WTC11 (cell line): ENCODE measurements at regions not wholly inside any gene's neighbourhood (a gene's known extent, or its start where the extent isn't known, plus 50 kb on each side); places are given as distances from the start of the nearest gene placed in this dataset.

Experiments
- ATAC-seq: fragments of 200-7000 bp; cut with Tn5 transposase; 2 replicates; pipeline ENCODE4 v1.10.0; 2021; ENCODE audit warnings: mild to moderate bottlenecking, moderate library complexity
- CTCF ChIA-PET: fragments of 300-600 bp; sonication (Branson Sonifier 250); formaldehyde crosslinking; loops from one replicate; lab custom pipeline; 2021; ENCODE audit warnings: antibody characterized with exemption; lab: Charles Lee
- POLR2A ChIA-PET: fragments of 350-600 bp; sonication (Branson Sonifier 250); formaldehyde crosslinking; loops from one replicate; lab custom pipeline; 2021; ENCODE audit warnings: antibody characterized with exemption; lab: Charles Lee
- DNase-seq: peaks from one replicate; pipeline ENCODE4 v3.0.0; 2021; ENCODE audit warnings: low spot score
- H3K27ac Mint-ChIP-seq: 2 replicates; pipeline ENCODE4 v1.8.0; 2021; ENCODE audit warnings: mixed read lengths
- H3K27me3 Mint-ChIP-seq: 2 replicates; pipeline ENCODE4 v1.8.0; 2021; ENCODE audit warnings: low read depth, mild to moderate bottlenecking, moderate library complexity, mixed read lengths
- H3K36me3 Mint-ChIP-seq: 2 replicates; pipeline ENCODE4 v1.8.0; 2021; ENCODE audit warnings: mixed read lengths
- H3K4me1 Mint-ChIP-seq: 2 replicates; pipeline ENCODE4 v1.8.0; 2022; ENCODE audit warnings: mixed read lengths
- H3K4me3 Mint-ChIP-seq: 2 replicates; pipeline ENCODE4 v1.8.0; 2021; ENCODE audit warnings: mild to moderate bottlenecking, moderate library complexity, mixed read lengths
- H3K9me3 Mint-ChIP-seq: 2 replicates; pipeline ENCODE4 v1.8.0; 2021; ENCODE audit warnings: mixed read lengths
- HMGA2 ChIP-seq: fragments of 250-450 bp; sonication (Bioruptor Pico); IDR thresholded peaks from 2 replicates; pipeline ENCODE4 v1.4.0; 2021; ENCODE audit warnings: mild to moderate bottlenecking, moderate library complexity
- JAZF1 ChIP-seq: fragments of 250-450 bp; sonication (Bioruptor Pico); IDR thresholded peaks from 2 replicates; pipeline ENCODE4 v1.9.0; 2021; ENCODE audit warnings: moderate library complexity, mild to moderate bottlenecking, inconsistent platforms
- MXD4 ChIP-seq: fragments of 250-450 bp; sonication (Bioruptor Pico); IDR thresholded peaks from 2 replicates; pipeline ENCODE4 v1.8.0; 2021; ENCODE audit warnings: mild to moderate bottlenecking, moderate library complexity, borderline replicate concordance
- RELA ChIP-seq: sonication (generic); formaldehyde crosslinking; IDR thresholded peaks from 2 replicates; pipeline ENCODE4 v1.8.1; 2022; ENCODE audit warnings: missing genetic modification reagents, mild to moderate bottlenecking, borderline replicate concordance
- TEAD4 ChIP-seq: sonication (generic); formaldehyde crosslinking; IDR thresholded peaks from 2 replicates; pipeline ENCODE4 v1.8.0; 2022; ENCODE audit warnings: mild to moderate bottlenecking, missing genetic modification reagents
- ZNF263 ChIP-seq: sonication (generic); formaldehyde crosslinking; IDR thresholded peaks from 2 replicates; pipeline ENCODE4 v1.8.1; 2022; ENCODE audit warnings: low read depth, mild to moderate bottlenecking, moderate library complexity, missing genetic modification reagents
- ZNF317 ChIP-seq: sonication (generic); formaldehyde crosslinking; IDR thresholded peaks from 2 replicates; pipeline ENCODE4 v1.8.1; 2023; ENCODE audit warnings: low read depth, mild to moderate bottlenecking, moderate library complexity, missing genetic modification reagents, borderline replicate concordance
- ZNF423 ChIP-seq: fragments of 250-450 bp; sonication (Bioruptor Pico); IDR thresholded peaks from 2 replicates; pipeline ENCODE4 v2.1.2; 2022; ENCODE audit warnings: mild to moderate bottlenecking, moderate library complexity
- ZNF671 ChIP-seq: fragments of 250-450 bp; sonication (Bioruptor Pico); IDR thresholded peaks from 2 replicates; pipeline ENCODE4 v1.8.0; 2021; ENCODE audit warnings: mild to moderate bottlenecking
- TF ChIP-seq, protein P1 (sequence below): sonication (generic); formaldehyde crosslinking; IDR thresholded peaks from 2 replicates; pipeline ENCODE4 v1.8.1; 2022; ENCODE audit warnings: missing genetic modification reagents, borderline replicate concordance
- TF ChIP-seq, protein P2 (sequence below): sonication (generic); formaldehyde crosslinking; conservative IDR thresholded peaks from 2 replicates; pipeline ENCODE4 v1.8.1; 2022; ENCODE audit warnings: mild to moderate bottlenecking, missing genetic modification reagents
- TF ChIP-seq, protein P3 (sequence below): sonication (generic); formaldehyde crosslinking; IDR thresholded peaks from 2 replicates; pipeline ENCODE4 v1.8.0; 2022; ENCODE audit warnings: mild to moderate bottlenecking, missing genetic modification reagents
- TF ChIP-seq, protein P4 (sequence below): fragments of 250-450 bp; sonication (Bioruptor Pico); IDR thresholded peaks from 2 replicates; pipeline ENCODE4 v2.1.2; 2022; ENCODE audit warnings: mild to moderate bottlenecking, moderate library complexity
- TF ChIP-seq, protein P5 (sequence below): fragments of 200-600 bp; IDR thresholded peaks from 2 replicates; pipeline ENCODE4 v1.8.0; 2022; ENCODE audit warnings: antibody characterized with exemption
- TF ChIP-seq, protein P6 (sequence below): sonication (generic); formaldehyde crosslinking; conservative IDR thresholded peaks from 2 replicates; pipeline ENCODE4 v1.8.1; 2023; ENCODE audit warnings: mild to moderate bottlenecking, low read depth, missing genetic modification reagents, moderate library complexity
- TF ChIP-seq, protein P7 (sequence below): sonication (generic); formaldehyde crosslinking; IDR thresholded peaks from 2 replicates; pipeline ENCODE4 v1.8.1; 2023; ENCODE audit warnings: mild to moderate bottlenecking, missing genetic modification reagents, borderline replicate concordance
- TF ChIP-seq, protein P8 (sequence below): fragments of 250-450 bp; sonication (Bioruptor Pico); IDR thresholded peaks from 2 replicates; pipeline ENCODE4 v1.9.0; 2021; ENCODE audit warnings: mild to moderate bottlenecking

DNA sequence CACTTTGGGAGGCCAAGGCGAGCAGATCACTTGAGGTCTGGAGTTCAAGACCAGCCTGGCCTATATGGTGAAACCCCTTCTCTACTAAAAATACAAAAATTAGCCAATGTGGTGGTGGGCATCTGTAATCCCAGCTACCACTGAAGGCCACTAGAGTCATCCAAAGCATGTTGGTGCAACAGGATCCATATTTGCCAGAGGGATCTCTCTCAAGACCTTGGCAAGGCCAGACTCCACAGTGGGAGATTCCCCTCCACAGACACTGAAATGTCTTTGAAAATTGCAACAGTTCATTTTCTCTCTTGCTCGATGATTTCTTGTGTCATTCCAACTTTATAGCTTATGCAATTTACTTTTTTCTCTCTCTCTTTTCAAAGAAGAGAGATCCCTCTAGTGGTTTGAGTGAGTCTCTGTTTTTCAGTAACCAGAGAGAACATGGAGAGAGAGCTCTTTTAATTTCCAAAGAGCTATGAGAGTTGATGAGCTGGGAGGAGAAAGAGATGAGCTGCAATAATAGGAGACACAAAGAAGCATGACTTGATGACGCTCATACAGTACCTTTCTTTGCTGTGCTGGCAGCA, 176.8 kb upstream of the USP25 start (continued):
- TF ChIP-seq, protein P1, sequence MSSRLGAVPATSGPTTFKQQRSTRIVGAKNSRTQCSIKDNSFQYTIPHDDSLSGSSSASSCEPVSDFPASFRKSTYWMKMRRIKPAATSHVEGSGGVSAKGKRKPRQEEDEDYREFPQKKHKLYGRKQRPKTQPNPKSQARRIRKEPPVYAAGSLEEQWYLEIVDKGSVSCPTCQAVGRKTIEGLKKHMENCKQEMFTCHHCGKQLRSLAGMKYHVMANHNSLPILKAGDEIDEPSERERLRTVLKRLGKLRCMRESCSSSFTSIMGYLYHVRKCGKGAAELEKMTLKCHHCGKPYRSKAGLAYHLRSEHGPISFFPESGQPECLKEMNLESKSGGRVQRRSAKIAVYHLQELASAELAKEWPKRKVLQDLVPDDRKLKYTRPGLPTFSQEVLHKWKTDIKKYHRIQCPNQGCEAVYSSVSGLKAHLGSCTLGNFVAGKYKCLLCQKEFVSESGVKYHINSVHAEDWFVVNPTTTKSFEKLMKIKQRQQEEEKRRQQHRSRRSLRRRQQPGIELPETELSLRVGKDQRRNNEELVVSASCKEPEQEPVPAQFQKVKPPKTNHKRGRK = no peak
- TF ChIP-seq, protein P2, sequence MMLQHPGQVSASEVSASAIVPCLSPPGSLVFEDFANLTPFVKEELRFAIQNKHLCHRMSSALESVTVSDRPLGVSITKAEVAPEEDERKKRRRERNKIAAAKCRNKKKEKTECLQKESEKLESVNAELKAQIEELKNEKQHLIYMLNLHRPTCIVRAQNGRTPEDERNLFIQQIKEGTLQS = no peak
- TF ChIP-seq MXD4 (CRISPR knock-in tag) = no peak

DNA sequence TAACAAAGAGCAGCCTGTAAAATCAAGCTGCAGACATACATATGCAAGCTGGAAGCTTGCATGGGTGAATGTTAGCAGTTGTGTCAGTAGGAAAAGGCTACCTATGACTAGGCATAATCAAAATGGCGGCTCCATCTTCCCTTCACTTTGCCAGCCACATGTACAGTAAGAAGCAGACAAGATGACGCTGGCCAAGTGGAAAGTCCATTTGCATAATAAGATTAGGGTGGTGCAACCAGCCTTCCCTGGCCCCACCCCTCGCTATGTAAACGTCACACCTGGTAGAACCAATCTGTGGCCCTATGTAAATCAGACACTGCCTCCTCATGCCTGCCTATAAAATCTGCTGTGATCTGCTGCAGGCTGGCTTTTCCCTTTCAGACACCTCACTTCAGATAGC, 171.9 kb upstream of the USP25 start:
- POLR2A ChIA-PET = no interaction called here
- CTCF ChIA-PET = no interaction called here
- peaks cover 33% of the 10 kb centered on the region for H3K4me1 Mint-ChIP-seq
- no peak for ATAC-seq
- H3K27me3 Mint-ChIP-seq = peaks cover 27% of the 10 kb centered on the region
- H3K27ac Mint-ChIP-seq = no peak overlapping the region
- no peak for DNase-seq
- H3K4me3 Mint-ChIP-seq = no peak overlapping the region
- peaks cover 24% of the 10 kb centered on the region for H3K36me3 Mint-ChIP-seq
- TF ChIP-seq, protein P3, sequence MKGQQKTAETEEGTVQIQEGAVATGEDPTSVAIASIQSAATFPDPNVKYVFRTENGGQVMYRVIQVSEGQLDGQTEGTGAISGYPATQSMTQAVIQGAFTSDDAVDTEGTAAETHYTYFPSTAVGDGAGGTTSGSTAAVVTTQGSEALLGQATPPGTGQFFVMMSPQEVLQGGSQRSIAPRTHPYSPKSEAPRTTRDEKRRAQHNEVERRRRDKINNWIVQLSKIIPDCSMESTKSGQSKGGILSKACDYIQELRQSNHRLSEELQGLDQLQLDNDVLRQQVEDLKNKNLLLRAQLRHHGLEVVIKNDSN = no peak
- peaks cover 25% of the 10 kb centered on the region for H3K9me3 Mint-ChIP-seq

DNA sequence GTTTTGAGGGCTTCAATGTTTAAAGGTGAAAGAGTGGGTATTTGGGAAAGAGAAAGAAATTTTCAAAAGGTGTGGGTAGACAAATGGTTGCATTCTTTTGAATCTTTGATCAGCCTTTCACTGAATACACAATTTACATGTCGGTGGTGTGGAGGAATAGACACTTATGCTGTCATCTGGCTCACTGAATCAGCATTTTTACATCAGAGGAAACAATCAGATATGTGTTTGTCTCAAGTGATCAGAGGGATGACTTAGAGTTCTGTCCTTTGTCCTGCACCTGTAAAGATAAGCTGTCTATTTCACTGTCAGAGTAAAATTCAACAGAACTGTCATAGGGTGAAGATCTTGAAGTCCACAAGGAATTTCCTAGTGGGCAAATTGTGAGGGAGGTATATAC, 170.9 kb upstream of the USP25 start:
- Mint-ChIP-seq H3K27me3 (peaks cover 34% of the 10 kb centered on the region), H3K27ac (no peak overlapping the region), H3K4me1 (peaks cover 28% of the 10 kb centered on the region), H3K4me3 (no peak overlapping the region), H3K36me3 (peaks cover 24% of the 10 kb centered on the region), H3K9me3 (peaks cover 25% of the 10 kb centered on the region)
- DNase-seq (no peak), ATAC-seq (no peak)
- ChIA-PET POLR2A (no interaction called here), CTCF (interaction anchor here (1.1 kb wide), 1 partner anchor 76 kb away, joined by 3 read pairs; no protein-coding TSS in a partner anchor)
- TF ChIP-seq, protein P4, sequence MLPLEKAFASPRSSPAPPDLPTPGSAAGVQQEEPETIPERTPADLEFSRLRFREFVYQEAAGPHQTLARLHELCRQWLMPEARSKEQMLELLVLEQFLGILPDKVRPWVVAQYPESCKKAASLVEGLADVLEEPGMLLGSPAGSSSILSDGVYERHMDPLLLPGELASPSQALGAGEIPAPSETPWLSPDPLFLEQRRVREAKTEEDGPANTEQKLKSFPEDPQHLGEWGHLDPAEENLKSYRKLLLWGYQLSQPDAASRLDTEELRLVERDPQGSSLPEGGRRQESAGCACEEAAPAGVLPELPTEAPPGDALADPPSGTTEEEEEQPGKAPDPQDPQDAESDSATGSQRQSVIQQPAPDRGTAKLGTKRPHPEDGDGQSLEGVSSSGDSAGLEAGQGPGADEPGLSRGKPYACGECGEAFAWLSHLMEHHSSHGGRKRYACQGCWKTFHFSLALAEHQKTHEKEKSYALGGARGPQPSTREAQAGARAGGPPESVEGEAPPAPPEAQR = no peak
- TF ChIP-seq, protein P5, sequence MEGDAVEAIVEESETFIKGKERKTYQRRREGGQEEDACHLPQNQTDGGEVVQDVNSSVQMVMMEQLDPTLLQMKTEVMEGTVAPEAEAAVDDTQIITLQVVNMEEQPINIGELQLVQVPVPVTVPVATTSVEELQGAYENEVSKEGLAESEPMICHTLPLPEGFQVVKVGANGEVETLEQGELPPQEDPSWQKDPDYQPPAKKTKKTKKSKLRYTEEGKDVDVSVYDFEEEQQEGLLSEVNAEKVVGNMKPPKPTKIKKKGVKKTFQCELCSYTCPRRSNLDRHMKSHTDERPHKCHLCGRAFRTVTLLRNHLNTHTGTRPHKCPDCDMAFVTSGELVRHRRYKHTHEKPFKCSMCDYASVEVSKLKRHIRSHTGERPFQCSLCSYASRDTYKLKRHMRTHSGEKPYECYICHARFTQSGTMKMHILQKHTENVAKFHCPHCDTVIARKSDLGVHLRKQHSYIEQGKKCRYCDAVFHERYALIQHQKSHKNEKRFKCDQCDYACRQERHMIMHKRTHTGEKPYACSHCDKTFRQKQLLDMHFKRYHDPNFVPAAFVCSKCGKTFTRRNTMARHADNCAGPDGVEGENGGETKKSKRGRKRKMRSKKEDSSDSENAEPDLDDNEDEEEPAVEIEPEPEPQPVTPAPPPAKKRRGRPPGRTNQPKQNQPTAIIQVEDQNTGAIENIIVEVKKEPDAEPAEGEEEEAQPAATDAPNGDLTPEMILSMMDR = no peak
- TF ChIP-seq TEAD4 (CRISPR knock-in tag) = no peak
- TF ChIP-seq, protein P3 = no peak
- TF ChIP-seq, protein P6, sequence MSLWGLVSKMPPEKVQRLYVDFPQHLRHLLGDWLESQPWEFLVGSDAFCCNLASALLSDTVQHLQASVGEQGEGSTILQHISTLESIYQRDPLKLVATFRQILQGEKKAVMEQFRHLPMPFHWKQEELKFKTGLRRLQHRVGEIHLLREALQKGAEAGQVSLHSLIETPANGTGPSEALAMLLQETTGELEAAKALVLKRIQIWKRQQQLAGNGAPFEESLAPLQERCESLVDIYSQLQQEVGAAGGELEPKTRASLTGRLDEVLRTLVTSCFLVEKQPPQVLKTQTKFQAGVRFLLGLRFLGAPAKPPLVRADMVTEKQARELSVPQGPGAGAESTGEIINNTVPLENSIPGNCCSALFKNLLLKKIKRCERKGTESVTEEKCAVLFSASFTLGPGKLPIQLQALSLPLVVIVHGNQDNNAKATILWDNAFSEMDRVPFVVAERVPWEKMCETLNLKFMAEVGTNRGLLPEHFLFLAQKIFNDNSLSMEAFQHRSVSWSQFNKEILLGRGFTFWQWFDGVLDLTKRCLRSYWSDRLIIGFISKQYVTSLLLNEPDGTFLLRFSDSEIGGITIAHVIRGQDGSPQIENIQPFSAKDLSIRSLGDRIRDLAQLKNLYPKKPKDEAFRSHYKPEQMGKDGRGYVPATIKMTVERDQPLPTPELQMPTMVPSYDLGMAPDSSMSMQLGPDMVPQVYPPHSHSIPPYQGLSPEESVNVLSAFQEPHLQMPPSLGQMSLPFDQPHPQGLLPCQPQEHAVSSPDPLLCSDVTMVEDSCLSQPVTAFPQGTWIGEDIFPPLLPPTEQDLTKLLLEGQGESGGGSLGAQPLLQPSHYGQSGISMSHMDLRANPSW = no peak
- TF ChIP-seq ZNF317 = no peak
- no peak for TF ChIP-seq HMGA2 (CRISPR knock-in tag)
- no peak for TF ChIP-seq ZNF263 (CRISPR knock-in tag)
- TF ChIP-seq JAZF1 (CRISPR knock-in tag) = no peak
- TF ChIP-seq, protein P7, sequence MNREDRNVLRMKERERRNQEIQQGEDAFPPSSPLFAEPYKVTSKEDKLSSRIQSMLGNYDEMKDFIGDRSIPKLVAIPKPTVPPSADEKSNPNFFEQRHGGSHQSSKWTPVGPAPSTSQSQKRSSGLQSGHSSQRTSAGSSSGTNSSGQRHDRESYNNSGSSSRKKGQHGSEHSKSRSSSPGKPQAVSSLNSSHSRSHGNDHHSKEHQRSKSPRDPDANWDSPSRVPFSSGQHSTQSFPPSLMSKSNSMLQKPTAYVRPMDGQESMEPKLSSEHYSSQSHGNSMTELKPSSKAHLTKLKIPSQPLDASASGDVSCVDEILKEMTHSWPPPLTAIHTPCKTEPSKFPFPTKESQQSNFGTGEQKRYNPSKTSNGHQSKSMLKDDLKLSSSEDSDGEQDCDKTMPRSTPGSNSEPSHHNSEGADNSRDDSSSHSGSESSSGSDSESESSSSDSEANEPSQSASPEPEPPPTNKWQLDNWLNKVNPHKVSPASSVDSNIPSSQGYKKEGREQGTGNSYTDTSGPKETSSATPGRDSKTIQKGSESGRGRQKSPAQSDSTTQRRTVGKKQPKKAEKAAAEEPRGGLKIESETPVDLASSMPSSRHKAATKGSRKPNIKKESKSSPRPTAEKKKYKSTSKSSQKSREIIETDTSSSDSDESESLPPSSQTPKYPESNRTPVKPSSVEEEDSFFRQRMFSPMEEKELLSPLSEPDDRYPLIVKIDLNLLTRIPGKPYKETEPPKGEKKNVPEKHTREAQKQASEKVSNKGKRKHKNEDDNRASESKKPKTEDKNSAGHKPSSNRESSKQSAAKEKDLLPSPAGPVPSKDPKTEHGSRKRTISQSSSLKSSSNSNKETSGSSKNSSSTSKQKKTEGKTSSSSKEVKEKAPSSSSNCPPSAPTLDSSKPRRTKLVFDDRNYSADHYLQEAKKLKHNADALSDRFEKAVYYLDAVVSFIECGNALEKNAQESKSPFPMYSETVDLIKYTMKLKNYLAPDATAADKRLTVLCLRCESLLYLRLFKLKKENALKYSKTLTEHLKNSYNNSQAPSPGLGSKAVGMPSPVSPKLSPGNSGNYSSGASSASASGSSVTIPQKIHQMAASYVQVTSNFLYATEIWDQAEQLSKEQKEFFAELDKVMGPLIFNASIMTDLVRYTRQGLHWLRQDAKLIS (CRISPR knock-in tag) = no peak
- TF ChIP-seq, protein P8, sequence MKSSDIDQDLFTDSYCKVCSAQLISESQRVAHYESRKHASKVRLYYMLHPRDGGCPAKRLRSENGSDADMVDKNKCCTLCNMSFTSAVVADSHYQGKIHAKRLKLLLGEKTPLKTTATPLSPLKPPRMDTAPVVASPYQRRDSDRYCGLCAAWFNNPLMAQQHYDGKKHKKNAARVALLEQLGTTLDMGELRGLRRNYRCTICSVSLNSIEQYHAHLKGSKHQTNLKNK (CRISPR knock-in tag) = no peak
- TF ChIP-seq RELA (CRISPR knock-in tag) = no peak
- no peak for TF ChIP-seq ZNF671
- TF ChIP-seq ZNF423 (CRISPR knock-in tag) = no peak
